Smooth muscle cell (in vitro differentiated cells): ENCODE measurements at regions not wholly inside any gene's neighbourhood (a gene's known extent, or its start where the extent isn't known, plus 50 kb on each side); places are given as distances from the start of the nearest gene placed in this dataset.

Experiments
- DNase-seq: peaks from one replicate; lab custom pipeline; 2025; ENCODE audit not compliant: unreplicated experiment; lab: John Stamatoyannopoulos, UW
- H2AFZ ChIP-seq: fragments of 200-600 bp; sonication (generic); 2 replicates; pipeline ENCODE4 v1.6.0; 2016; ENCODE audit warnings: antibody characterized with exemption, low read depth, mild to moderate bottlenecking
- H3F3A ChIP-seq: fragments of 200-600 bp; sonication (generic); 2 replicates; pipeline ENCODE4 v1.6.0; 2017; ENCODE audit warnings: antibody characterized with exemption, low read depth
- H3K27ac ChIP-seq: fragments of 200-600 bp; sonication (generic); 2 replicates; pipeline ENCODE4 v1.5.1; 2016; ENCODE audit warnings: low read depth, mild to moderate bottlenecking
- H3K27me3 ChIP-seq: fragments of 200-600 bp; sonication (generic); 2 replicates; pipeline ENCODE4 v1.6.1; 2016; ENCODE audit warnings: low read depth, mild to moderate bottlenecking
- H3K36me3 ChIP-seq: fragments of 200-600 bp; sonication (generic); 2 replicates; pipeline ENCODE4 v1.5.1; 2016; ENCODE audit warnings: low read depth
- H3K4me1 ChIP-seq: fragments of 200-600 bp; sonication (generic); 2 replicates; pipeline ENCODE4 v1.5.1; 2016; ENCODE audit warnings: low read depth
- H3K4me2 ChIP-seq: fragments of 200-600 bp; sonication (generic); 2 replicates; pipeline ENCODE4 v1.6.0; 2016; ENCODE audit warnings: mild to moderate bottlenecking
- H3K4me3 ChIP-seq: fragments of 200-600 bp; sonication (generic); 2 replicates; pipeline ENCODE4 v1.5.1; 2016; ENCODE audit warnings: mild to moderate bottlenecking
- H3K79me2 ChIP-seq: fragments of 200-600 bp; sonication (generic); 2 replicates; pipeline ENCODE4 v1.6.0; 2016; ENCODE audit warnings: low read depth, mild to moderate bottlenecking
- H3K9ac ChIP-seq: fragments of 200-600 bp; sonication (generic); 2 replicates; pipeline ENCODE4 v1.6.0; 2016; ENCODE audit warnings: low read depth
- H3K9me3 ChIP-seq: fragments of 200-600 bp; sonication (generic); replicated peaks from 2 replicates; pipeline ENCODE4 v1.5.1; 2016; ENCODE audit warnings: low read depth
- H4K20me1 ChIP-seq: fragments of 200-600 bp; sonication (generic); 2 replicates; pipeline ENCODE4 v1.6.0; 2016; ENCODE audit warnings: low read depth
- CTCF ChIP-seq: fragments of 200-600 bp; sonication (generic); IDR thresholded peaks from 2 replicates; pipeline ENCODE4 v1.5.1; 2017; ENCODE audit warnings: borderline replicate concordance, mild to moderate bottlenecking, antibody characterized with exemption; ENCODE audit not compliant: insufficient read depth, poor library complexity, severe bottlenecking
- WGBS: methylation state at CpG from one replicate; pipeline ENCODE4 v1.1.7; 2016; ENCODE audit warnings: low lambda C conversion rate; 5-methylcytosine and 5-hydroxymethylcytosine counted together

DNA sequence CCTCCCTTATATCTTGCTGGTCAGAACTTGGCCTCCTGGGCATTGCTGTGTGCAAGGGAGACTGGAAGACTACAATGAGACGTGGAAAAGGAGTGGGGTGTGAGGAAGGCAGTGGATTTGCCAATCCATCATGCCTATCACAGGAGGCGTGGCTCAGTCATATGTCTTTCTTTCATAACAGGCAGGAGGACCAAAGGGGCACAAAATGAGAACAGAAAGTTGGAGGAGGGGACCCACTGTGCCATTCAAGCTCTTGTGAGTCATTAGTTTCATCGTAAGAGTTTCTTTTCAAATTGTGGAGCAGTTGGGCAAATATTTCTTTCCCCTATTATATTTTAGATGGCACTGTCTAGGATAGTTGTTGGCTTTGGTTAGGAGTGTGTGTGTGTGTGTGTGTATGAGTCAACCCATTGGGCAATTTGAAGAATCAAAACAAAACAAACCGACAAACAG is 471.5 kb downstream of the TSHZ3 start:
- Histone ChIP-seq H3F3A (no peaks in the 10 kb centered on the region), H3K9me3 (no peaks in the 10 kb centered on the region), H3K4me3 (no peak overlapping the region), H3K4me2 (no peak overlapping the region), H3K9ac (no peak overlapping the region), H3K27ac (no peak overlapping the region), H3K27me3 (no peaks in the 10 kb centered on the region), H3K36me3 (no peaks in the 10 kb centered on the region), H4K20me1 (no peaks in the 10 kb centered on the region), H2AFZ (no peak overlapping the region), H3K4me1 (no peaks in the 10 kb centered on the region), H3K79me2 (no peaks in the 10 kb centered on the region)
- DNase-seq: no peak
- no peak for TF ChIP-seq CTCF
- 86% methylated on average over 4 of the region's 4 CpGs for WGBS

DNA sequence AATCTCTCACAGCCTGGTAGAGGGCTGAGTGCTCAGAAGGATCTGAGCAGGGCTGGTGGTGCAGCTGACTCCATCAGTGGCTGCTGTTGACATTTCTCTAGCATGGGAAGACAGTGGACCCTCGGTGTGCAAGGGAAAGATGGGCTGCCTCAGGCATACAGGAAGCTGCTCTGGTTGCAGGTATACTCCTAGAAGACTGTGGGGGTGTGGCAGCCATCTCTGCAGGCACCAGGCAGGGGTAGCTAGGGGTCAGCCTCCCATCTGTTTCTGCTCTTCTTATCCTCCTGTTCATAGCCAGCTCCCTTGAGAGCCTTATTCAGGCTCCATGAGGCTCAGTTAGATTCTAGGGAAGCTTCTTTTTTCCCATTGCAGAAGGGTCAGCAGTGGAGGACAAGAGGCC is 475.5 kb downstream of the TSHZ3 start:
- Histone ChIP-seq H4K20me1 (no peaks in the 10 kb centered on the region), H2AFZ (no peak overlapping the region), H3K4me3 (no peak overlapping the region), H3K4me2 (no peak overlapping the region), H3K36me3 (no peaks in the 10 kb centered on the region), H3K4me1 (no peaks in the 10 kb centered on the region), H3K79me2 (no peaks in the 10 kb centered on the region), H3K27ac (no peak overlapping the region), H3K27me3 (no peaks in the 10 kb centered on the region), H3F3A (no peaks in the 10 kb centered on the region), H3K9me3 (no peaks in the 10 kb centered on the region), H3K9ac (no peak overlapping the region)
- no peak for TF ChIP-seq CTCF
- no peak for DNase-seq
- WGBS: 86% methylated on average over 1 of the region's 1 CpG

- H3K27me3 ChIP-seq: no peaks in the 10 kb centered on the region
- WGBS: 93% methylated on average over 2 of the region's 2 CpGs
- no peak for DNase-seq
- no peaks in the 10 kb centered on the region for H3K4me1 ChIP-seq
- H3K27ac ChIP-seq: no peak overlapping the region
- H3K4me2 ChIP-seq: no peak overlapping the region
- H4K20me1 ChIP-seq: no peaks in the 10 kb centered on the region
- no peaks in the 10 kb centered on the region for H3K79me2 ChIP-seq
- no peak overlapping the region for H3K9ac ChIP-seq
- TF ChIP-seq CTCF: no peak
- no peak overlapping the region for H3K4me3 ChIP-seq
- no peaks in the 10 kb centered on the region for H3K9me3 ChIP-seq
- no peaks in the 10 kb centered on the region for H3K36me3 ChIP-seq
- H2AFZ ChIP-seq: no peak overlapping the region
- no peaks in the 10 kb centered on the region for H3F3A ChIP-seq
Observed at GRCh38 chr19:30873003-30873402, 476.2 kb downstream of the TSHZ3 start.

DNA sequence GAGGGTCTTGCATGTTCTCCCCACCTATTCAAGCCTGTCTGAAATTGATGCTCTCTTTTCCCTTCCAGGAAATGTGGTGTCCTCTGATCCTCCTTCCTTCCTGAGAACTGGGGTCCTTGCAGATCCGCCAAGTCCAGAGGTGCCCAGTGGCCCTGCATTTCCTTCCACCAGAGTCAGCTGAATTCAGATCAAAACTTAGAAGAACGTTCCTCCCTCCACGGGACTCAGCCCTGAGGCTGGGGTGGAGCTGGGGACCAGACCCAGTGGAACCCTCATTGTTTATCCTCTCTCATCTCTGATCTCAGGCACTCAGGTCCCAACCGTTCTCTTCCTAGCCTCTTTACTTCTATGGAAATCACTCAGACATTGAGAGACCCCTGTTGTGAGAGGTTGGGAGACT is 477.3 kb downstream of the TSHZ3 start:
- Histone ChIP-seq H3K36me3 (no peaks in the 10 kb centered on the region), H3K27ac (no peak overlapping the region), H3K4me2 (no peak overlapping the region), H3K9ac (no peak overlapping the region), H3K4me3 (no peak overlapping the region), H4K20me1 (no peaks in the 10 kb centered on the region), H3K9me3 (no peaks in the 10 kb centered on the region), H3K4me1 (no peaks in the 10 kb centered on the region), H3K27me3 (no peaks in the 10 kb centered on the region), H2AFZ (no peak overlapping the region), H3F3A (no peaks in the 10 kb centered on the region), H3K79me2 (no peaks in the 10 kb centered on the region)
- 91% methylated on average over 4 of the region's 4 CpGs for WGBS
- DNase-seq: no peak
- TF ChIP-seq CTCF: no peak
